Body of pancreas (tissue), 4 donors: ENCODE measurements at regions not wholly inside any gene's neighbourhood (a gene's known extent, or its start where the extent isn't known, plus 50 kb on each side); places are given as distances from the start of the nearest gene placed in this dataset.

Experiments used
- ATAC-seq: fragments of 150-250 bp; one replicate; pipeline ENCODE4 v1.9.1; 2016
- DNase-seq, 4 donors: peaks; one replicate each; pipeline ENCODE4 v3.0.0-alpha.2; 2019
- H3K27ac ChIP-seq, 4 donors: fragments of 200-600 bp; sonication (generic); 1 replicate in 3 of 4; 2 replicates in 1 of 4; pipeline versions ENCODE4 v1.5.1 to v1.6.1; 2016 to 2019; ENCODE audit warnings: mild to moderate bottlenecking in 1 of 4, mixed read lengths in 1 of 4, moderate library complexity in 1 of 4
- H3K27me3 ChIP-seq, 2 donors: fragments of 200-600 bp; sonication (generic); one replicate each; pipeline ENCODE4 v1.6.0; 2016; ENCODE audit warnings: mild to moderate bottlenecking in 1 of 2
- H3K36me3 ChIP-seq, 2 donors: fragments of 200-600 bp; sonication (generic); replicated peaks in 1 of 2; 2 replicates each; pipeline ENCODE4 v1.5.1; 2016; ENCODE audit warnings: low read depth in 2 of 2; ENCODE audit not compliant: insufficient read depth in 1 of 2
- H3K4me1 ChIP-seq: fragments of 200-600 bp; sonication (generic); one replicate; pipeline ENCODE4 v1.6.0; 2016
- H3K4me3 ChIP-seq, 2 donors: fragments of 200-600 bp; sonication (generic); 1 replicate in 1 of 2; 2 replicates in 1 of 2; pipeline ENCODE4 v1.5.1; 2016 to 2019
- H3K9me3 ChIP-seq, 3 donors: fragments of 200-600 bp; sonication (generic); 1 replicate in 2 of 3; 2 replicates in 1 of 3; pipeline ENCODE4 v1.5.1; 2016
- POLR2A ChIP-seq, 3 donors: fragments of 450-650 bp; IDR thresholded peaks; one replicate each; pipeline ENCODE4 v1.6.1; 2016; ENCODE audit warnings: antibody characterized with exemption in 3 of 3, mild to moderate bottlenecking in 2 of 3
- WGBS, 2 donors: methylation state at CpG; one replicate each; pipeline ENCODE4 v1.1.5; 2017; 5-methylcytosine and 5-hydroxymethylcytosine counted together
- intact Hi-C: fragments of 100-400 bp; cut with DNase I; formaldehyde crosslinking; loops from one replicate; pipeline ENCODE4 v1.15.1; 2023
- TF ChIP-seq, protein P1 (sequence below), 7 experiments: fragments of 450-650 bp in 4 of 7; fragments of 200-600 bp in 3 of 7; sonication (generic) in 3 of 7; IDR thresholded peaks; one replicate each; pipeline ENCODE4 v1.5.1; 2016 to 2019; ENCODE audit warnings: antibody characterized with exemption in 7 of 7

DNA sequence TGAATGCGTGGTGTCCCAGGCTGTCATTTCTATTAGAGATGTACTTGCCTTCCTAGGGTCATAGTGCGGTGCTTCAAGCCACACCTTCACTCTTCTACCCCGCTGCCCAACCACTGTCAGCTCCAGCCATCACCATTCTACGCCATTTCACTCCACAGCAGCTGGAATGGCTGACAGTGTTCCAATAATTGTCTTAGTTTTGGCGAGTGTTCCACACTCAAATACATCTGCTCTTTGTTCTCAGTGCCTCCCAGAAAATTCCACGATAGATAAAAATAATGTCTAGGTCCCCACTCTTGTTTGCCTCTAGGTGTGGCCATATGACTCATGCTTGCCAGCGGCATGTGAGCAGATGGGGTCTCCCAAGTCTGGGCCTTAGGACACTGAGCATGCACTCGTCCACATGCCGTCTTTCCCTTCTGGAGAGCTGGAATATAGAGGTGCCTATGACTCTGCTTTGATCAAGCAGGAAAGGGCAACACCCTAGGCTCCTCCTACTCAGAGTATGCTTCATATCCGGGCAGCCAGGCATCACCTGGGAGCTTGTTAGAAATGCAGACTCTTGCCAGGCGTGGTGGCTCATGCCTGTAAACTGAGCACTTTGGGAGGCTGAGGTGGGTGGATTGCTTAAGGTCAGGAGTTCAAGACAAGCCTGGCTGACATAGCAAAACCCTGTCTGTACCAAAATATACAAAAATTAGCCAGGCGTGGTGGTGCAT is 163.0 kb downstream of the BRMS1L start:
- no peaks in the 10 kb centered on the region for H3K9me3 ChIP-seq
- no peaks in the 10 kb centered on the region for H3K36me3 ChIP-seq
- ATAC-seq, result no peak
- H3K4me3 ChIP-seq, result no peak overlapping the region
- no peaks in the 10 kb centered on the region for H3K4me1 ChIP-seq
- TF ChIP-seq, protein P1, sequence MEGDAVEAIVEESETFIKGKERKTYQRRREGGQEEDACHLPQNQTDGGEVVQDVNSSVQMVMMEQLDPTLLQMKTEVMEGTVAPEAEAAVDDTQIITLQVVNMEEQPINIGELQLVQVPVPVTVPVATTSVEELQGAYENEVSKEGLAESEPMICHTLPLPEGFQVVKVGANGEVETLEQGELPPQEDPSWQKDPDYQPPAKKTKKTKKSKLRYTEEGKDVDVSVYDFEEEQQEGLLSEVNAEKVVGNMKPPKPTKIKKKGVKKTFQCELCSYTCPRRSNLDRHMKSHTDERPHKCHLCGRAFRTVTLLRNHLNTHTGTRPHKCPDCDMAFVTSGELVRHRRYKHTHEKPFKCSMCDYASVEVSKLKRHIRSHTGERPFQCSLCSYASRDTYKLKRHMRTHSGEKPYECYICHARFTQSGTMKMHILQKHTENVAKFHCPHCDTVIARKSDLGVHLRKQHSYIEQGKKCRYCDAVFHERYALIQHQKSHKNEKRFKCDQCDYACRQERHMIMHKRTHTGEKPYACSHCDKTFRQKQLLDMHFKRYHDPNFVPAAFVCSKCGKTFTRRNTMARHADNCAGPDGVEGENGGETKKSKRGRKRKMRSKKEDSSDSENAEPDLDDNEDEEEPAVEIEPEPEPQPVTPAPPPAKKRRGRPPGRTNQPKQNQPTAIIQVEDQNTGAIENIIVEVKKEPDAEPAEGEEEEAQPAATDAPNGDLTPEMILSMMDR (IDR thresholded peaks at IDR 0.05), result no peak
- TF ChIP-seq POLR2A (IDR thresholded peaks at IDR 0.05), result no peak
- no peak for DNase-seq
- no peaks in the 10 kb centered on the region for H3K27me3 ChIP-seq
- WGBS, 2 donors, result 70 to 71% methylated on average over 12 of the region's 12 CpGs
- intact Hi-C loops, result no loop called here
- H3K27ac ChIP-seq, result no peak overlapping the region

DNA sequence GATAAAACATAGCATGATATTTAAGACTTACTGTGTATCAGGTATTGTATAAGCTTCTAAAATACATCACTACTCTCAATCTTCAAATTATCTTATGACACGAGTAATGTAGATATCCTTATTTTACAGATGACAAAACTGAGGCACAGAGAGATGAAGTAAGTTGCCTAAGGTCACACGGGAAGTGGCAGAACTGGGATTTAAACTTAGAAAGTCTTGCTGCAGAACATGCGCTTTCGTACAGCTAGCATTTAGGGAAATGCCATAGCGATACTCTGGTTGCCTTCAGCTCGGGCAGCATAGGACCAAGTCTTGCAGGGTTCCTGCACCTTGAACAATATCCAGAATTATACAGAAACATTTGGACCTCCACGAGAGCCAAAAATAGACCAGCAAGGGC is 162.4 kb downstream of the BRMS1L start:
- intact Hi-C loops, result no loop called here
- no peak for ATAC-seq
- Histone ChIP-seq H3K9me3 (no peaks in the 10 kb centered on the region), H3K4me3 (no peak overlapping the region), H3K27ac (no peak overlapping the region), H3K36me3 (no peaks in the 10 kb centered on the region), H3K27me3 (no peaks in the 10 kb centered on the region), H3K4me1 (no peaks in the 10 kb centered on the region)
- TF ChIP-seq, protein P1 (IDR thresholded peaks at IDR 0.05), result no peak
- no peak for TF ChIP-seq POLR2A (IDR thresholded peaks at IDR 0.05)
- no peak for DNase-seq
- WGBS, 2 donors, result 65 to 67% methylated on average over 6 to 7 of the region's 7 CpGs

DNA sequence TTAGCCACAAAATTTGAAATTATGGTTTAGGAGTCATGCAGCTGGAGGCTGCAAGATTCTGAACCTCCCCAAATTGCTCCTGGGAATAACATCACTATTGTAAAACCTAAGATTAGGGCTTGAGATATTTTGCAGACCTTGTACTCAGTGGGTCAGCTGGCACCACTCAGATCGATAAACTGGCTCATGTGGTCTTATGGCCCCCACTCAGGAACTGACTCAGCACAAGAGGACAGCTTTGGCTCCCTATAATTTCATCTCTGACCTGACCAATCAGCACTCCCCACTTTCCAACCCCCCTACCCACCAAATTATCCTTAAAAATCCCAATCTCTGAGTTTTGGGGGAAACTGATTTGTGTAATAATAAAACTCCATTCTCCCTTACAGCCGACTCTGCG is 161.6 kb downstream of the BRMS1L start:
- no peaks in the 10 kb centered on the region for H3K27me3 ChIP-seq
- H3K4me1 ChIP-seq, result no peaks in the 10 kb centered on the region
- H3K27ac ChIP-seq, result no peak overlapping the region
- intact Hi-C loops, result no loop called here
- no peaks in the 10 kb centered on the region for H3K9me3 ChIP-seq
- TF ChIP-seq POLR2A (IDR thresholded peaks at IDR 0.05), result no peak
- TF ChIP-seq, protein P1 (IDR thresholded peaks at IDR 0.05), result no peak
- H3K4me3 ChIP-seq, result no peak overlapping the region
- WGBS, 2 donors, result 57 to 70% methylated on average over 3 of the region's 3 CpGs
- ATAC-seq (no peak), DNase-seq (no peak)
- H3K36me3 ChIP-seq, result no peaks in the 10 kb centered on the region

DNA sequence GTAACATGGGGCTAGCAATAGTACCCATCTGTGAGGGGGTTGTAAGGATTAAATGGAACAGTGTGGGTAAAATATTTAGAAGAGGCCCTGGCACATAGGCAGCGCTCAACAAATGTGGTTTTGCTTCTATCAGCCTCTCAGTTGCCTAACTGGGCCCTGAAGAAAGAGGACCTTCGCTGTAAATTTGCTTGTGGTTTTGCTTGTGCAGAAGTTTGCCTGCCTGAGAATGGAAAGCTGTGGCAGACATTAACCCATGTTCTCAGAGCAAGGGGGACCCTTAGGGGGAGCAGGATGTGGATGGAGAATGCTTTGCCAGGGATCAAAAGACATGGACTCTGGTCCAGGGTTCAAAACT is 160.1 kb downstream of the BRMS1L start:
- WGBS, 2 donors, result 61 to 67% methylated on average over 2 of the region's 2 CpGs
- TF ChIP-seq, protein P1 (IDR thresholded peaks at IDR 0.05), result no peak
- TF ChIP-seq POLR2A (IDR thresholded peaks at IDR 0.05), result no peak
- H3K27ac ChIP-seq, result no peak overlapping the region

More for the DNA sequence above, 160.1 kb downstream of the BRMS1L start:
- ATAC-seq, result no peak
- H3K4me3 ChIP-seq, result no peak overlapping the region
- H3K27me3 ChIP-seq, result no peaks in the 10 kb centered on the region
- H3K4me1 ChIP-seq, result no peaks in the 10 kb centered on the region
- no peaks in the 10 kb centered on the region for H3K9me3 ChIP-seq
- no peaks in the 10 kb centered on the region for H3K36me3 ChIP-seq
- DNase-seq, result no peak
- intact Hi-C loops, result no loop called here
